CD8-positive, alpha-beta memory T cell (primary cell): ENCODE measurements at regions not wholly inside any gene's neighbourhood (a gene's known extent, or its start where the extent isn't known, plus 50 kb on each side); places are given as distances from the start of the nearest gene placed in this dataset.

Experiments used
- CTCF ChIA-PET: fragments of 350-600 bp; sonication (Branson Sonifier 250); formaldehyde crosslinking; loops from one replicate; lab custom pipeline; 2021; ENCODE audit warnings: antibody characterized with exemption; lab: Charles Lee
- POLR2A ChIA-PET: fragments of 350-600 bp; sonication (Branson Sonifier 250); formaldehyde crosslinking; loops from one replicate; lab custom pipeline; 2021; ENCODE audit warnings: antibody characterized with exemption; lab: Charles Lee
- DNase-seq, 5 donors: peaks; one replicate each; pipeline versions ENCODE4 v3.0.0 to v3.0.0-alpha.2; 2020 to 2022; ENCODE audit warnings: mixed read lengths in 1 of 5
- H3K27ac ChIP-seq: one replicate; pipeline ENCODE4 v1.7.0; 2013; ENCODE audit warnings: low read depth, mild to moderate bottlenecking, low read length, moderate library complexity
- H3K27me3 ChIP-seq: 2 replicates; pipeline ENCODE4 v1.7.0; 2013; ENCODE audit warnings: low read length, mild to moderate bottlenecking; ENCODE audit not compliant: insufficient read depth, poor library complexity, severe bottlenecking
- H3K36me3 ChIP-seq: 2 replicates; pipeline ENCODE4 v1.7.0; 2013; ENCODE audit warnings: mild to moderate bottlenecking, low read length, moderate library complexity; ENCODE audit not compliant: insufficient read depth
- H3K4me1 ChIP-seq: 2 replicates; pipeline ENCODE4 v1.7.0; 2013; ENCODE audit warnings: mild to moderate bottlenecking, low read length, moderate library complexity; ENCODE audit not compliant: insufficient read depth
- H3K4me3 ChIP-seq: 2 replicates; pipeline ENCODE4 v1.7.0; 2013; ENCODE audit warnings: mild to moderate bottlenecking, low read length
- H3K9me3 ChIP-seq: 2 replicates; pipeline ENCODE4 v1.7.0; 2013; ENCODE audit warnings: mild to moderate bottlenecking, low read length
- H3K27ac Mint-ChIP-seq, 8 donors: one replicate each; pipeline ENCODE4 v1.8.0; 2020 to 2021; ENCODE audit warnings: mixed read lengths in 8 of 8, mild to moderate bottlenecking in 6 of 8, inconsistent platforms in 3 of 8, moderate library complexity in 3 of 8
- H3K27me3 Mint-ChIP-seq, 2 donors: one replicate each; pipeline ENCODE4 v1.8.0; 2020 to 2021; ENCODE audit warnings: mixed read lengths in 2 of 2, mild to moderate bottlenecking in 1 of 2, moderate library complexity in 1 of 2
- H3K36me3 Mint-ChIP-seq, 3 donors: one replicate each; pipeline ENCODE4 v1.8.0; 2020 to 2021; ENCODE audit warnings: mixed read lengths in 3 of 3, inconsistent platforms in 1 of 3, mild to moderate bottlenecking in 1 of 3
- H3K4me1 Mint-ChIP-seq, 3 donors: one replicate each; pipeline ENCODE4 v1.8.0; 2020 to 2021; ENCODE audit warnings: mixed read lengths in 3 of 3, inconsistent platforms in 1 of 3, mild to moderate bottlenecking in 1 of 3
- H3K4me3 Mint-ChIP-seq, 7 donors: one replicate each; pipeline ENCODE4 v1.8.0; 2020 to 2021; ENCODE audit warnings: mixed read lengths in 7 of 7, mild to moderate bottlenecking in 6 of 7, moderate library complexity in 4 of 7, inconsistent platforms in 2 of 7
- H3K9me3 Mint-ChIP-seq, 5 donors: one replicate each; pipeline ENCODE4 v1.8.0; 2020 to 2022; ENCODE audit warnings: mixed read lengths in 5 of 5, mild to moderate bottlenecking in 3 of 5, moderate library complexity in 2 of 5, inconsistent platforms in 1 of 5

DNA sequence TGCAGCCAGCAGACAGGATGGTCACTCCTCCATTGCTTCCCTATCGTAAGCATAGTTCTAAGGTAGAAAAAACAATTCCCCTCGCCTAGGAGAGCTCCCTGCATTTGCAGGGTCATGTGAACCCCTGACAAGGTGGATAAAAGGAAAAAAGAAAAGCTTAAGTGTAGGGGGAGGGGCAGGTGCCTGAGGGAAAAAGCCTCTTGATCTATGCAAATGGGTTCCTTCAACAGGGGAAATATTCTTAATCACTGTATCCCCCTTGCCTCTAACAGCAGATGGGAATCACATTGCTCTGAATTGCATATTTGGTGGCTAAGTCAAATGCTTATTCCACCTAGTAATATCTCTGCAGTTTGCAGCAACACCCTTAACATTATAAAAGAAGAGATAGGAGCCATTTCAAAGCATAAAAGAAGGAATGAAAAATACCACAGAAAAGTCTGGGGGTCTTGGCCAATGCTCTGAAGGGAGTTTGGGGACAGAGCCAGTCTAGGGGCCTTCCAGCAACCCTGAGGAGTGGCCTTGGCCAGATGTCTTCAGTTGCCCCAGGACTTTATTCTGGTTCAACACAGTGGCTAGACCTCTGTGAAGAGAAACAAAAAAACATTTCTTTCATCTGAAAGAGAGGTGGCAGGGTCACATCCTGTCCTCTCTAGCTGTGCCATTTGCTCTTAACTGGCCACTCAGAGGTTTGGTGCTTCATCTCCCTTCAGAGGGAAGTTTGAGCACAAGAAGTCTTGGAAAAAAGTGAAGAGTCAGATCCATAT is 660.4 kb upstream of the GJE1 start:
- Histone ChIP-seq H3K36me3 (no peaks in the 10 kb centered on the region), H3K9me3 (no peaks in the 10 kb centered on the region), H3K4me1 (no peaks in the 10 kb centered on the region), H3K4me3 (no peak overlapping the region), H3K27ac (no peak overlapping the region), H3K27me3 (no peaks in the 10 kb centered on the region)
- POLR2A ChIA-PET: no interaction called here
- H3K4me1 Mint-ChIP-seq: peaks cover 2 to 8% (median 7%) of the 10 kb centered on the region in 3 donors
- no peak for DNase-seq
- H3K36me3 Mint-ChIP-seq: peaks cover 0 to 1% (median 0%) of the 10 kb centered on the region in 3 donors
- H3K27ac Mint-ChIP-seq: peak overlapping the region in 1 of 8 donors; percentile 50
- peaks cover 0 to 2% (median 0%) of the 10 kb centered on the region in 5 donors for H3K9me3 Mint-ChIP-seq
- CTCF ChIA-PET: interaction anchor here (1.0 kb wide), 1 partner anchor 11 kb away, joined by 3 read pairs; no protein-coding TSS in a partner anchor
- H3K27me3 Mint-ChIP-seq: no peaks in the 10 kb centered on the region
- no peak overlapping the region for H3K4me3 Mint-ChIP-seq

DNA sequence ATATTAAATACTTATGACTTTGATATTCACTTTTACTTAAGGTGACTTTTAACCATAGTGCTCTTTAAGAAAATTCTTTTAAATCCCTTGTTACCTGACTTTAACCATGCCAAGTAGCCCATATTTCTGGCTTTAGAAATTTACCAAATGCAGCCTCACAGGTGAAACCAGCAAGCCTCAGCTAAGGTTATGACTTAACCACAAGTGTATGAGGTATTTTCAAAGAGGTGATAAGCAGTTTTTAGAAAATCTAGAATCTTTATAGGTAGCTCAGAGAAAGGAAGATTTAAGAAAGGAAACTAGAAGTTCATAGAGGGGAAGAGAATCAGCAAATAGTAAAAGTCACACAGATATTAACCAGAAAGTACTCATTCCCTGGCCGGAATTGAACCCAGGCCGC is 661.9 kb upstream of the GJE1 start:
- H3K36me3 ChIP-seq: no peaks in the 10 kb centered on the region
- H3K27ac ChIP-seq: no peak overlapping the region
- ChIA-PET CTCF (no interaction called here), POLR2A (no interaction called here)
- Mint-ChIP-seq H3K27ac (no peak overlapping the region), H3K36me3 (peaks cover 0 to 1% (median 0%) of the 10 kb centered on the region in 3 donors), H3K4me1 (peaks cover 2 to 9% (median 8%) of the 10 kb centered on the region in 3 donors), H3K4me3 (no peak overlapping the region), H3K9me3 (peaks cover 0 to 2% (median 0%) of the 10 kb centered on the region in 5 donors), H3K27me3 (no peaks in the 10 kb centered on the region)
- no peaks in the 10 kb centered on the region for H3K4me1 ChIP-seq
- no peaks in the 10 kb centered on the region for H3K9me3 ChIP-seq
- DNase-seq: no peak
- no peak overlapping the region for H3K4me3 ChIP-seq
- H3K27me3 ChIP-seq: no peaks in the 10 kb centered on the region

DNA sequence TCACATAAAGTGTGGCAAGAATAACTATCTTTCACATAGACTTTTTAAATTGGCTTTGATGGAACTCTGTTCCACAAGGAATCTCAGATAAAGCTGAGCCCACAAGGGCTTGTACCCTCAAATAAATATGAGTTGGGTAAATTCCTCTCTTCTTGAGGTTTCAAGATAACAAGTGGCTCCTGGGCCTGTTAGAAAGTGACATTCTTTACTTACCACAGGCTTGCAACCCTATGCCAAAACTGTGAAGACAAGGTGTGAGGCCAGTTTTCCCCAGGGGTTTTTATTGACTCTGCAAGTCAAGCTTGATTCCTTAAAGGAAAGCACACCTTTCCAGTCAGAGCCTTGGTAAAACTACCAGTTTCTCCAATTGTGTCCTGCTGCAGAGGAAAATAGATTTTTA is 664.8 kb upstream of the GJE1 start:
- Mint-ChIP-seq H3K9me3 (peaks cover 0 to 2% (median 0%) of the 10 kb centered on the region in 5 donors), H3K4me1 (peaks cover 15 to 24% (median 23%) of the 10 kb centered on the region in 3 donors), H3K36me3 (no peaks in the 10 kb centered on the region), H3K27me3 (no peaks in the 10 kb centered on the region), H3K4me3 (no peak overlapping the region), H3K27ac (peak overlapping the region in 1 of 8 donors; percentile 19)
- H3K27me3 ChIP-seq: no peaks in the 10 kb centered on the region
- no peak overlapping the region for H3K4me3 ChIP-seq
- no peaks in the 10 kb centered on the region for H3K36me3 ChIP-seq
- ChIA-PET POLR2A (no interaction called here), CTCF (interaction anchor here (1.4 kb wide), 1 partner anchor 15 kb away, joined by 5 read pairs; no protein-coding TSS in a partner anchor)
- H3K27ac ChIP-seq: no peak overlapping the region
- no peak for DNase-seq
- no peaks in the 10 kb centered on the region for H3K9me3 ChIP-seq
- H3K4me1 ChIP-seq: peaks cover 5% of the 10 kb centered on the region

DNA sequence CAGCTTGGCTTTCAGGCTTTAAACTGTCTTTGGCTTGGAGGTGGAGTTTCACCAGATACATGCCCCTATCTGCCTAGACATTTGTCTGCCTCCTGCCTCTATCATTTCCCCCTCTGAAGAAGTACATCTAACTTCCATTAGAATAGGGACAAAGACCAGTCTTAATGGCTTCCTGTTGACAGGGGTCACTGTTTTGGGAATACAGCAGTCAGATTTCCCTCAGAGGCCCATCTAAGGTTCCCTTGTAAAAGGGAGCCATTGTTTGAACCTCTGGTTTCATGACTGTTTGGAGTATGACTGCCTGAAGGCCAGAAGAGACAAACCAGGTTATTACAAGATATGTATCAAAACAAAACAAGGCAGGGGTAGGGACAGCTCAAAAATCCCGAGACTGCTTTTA is 665.7 kb upstream of the GJE1 start:
- Histone ChIP-seq H3K9me3 (no peaks in the 10 kb centered on the region), H3K27me3 (no peaks in the 10 kb centered on the region), H3K36me3 (no peaks in the 10 kb centered on the region), H3K27ac (no peak overlapping the region), H3K4me3 (no peak overlapping the region), H3K4me1 (peaks cover 5% of the 10 kb centered on the region)
- no peak overlapping the region for H3K27ac Mint-ChIP-seq
- H3K27me3 Mint-ChIP-seq: no peaks in the 10 kb centered on the region
- no peak for DNase-seq
- CTCF ChIA-PET: interaction anchor here (1.4 kb wide), 1 partner anchor 16 kb away, joined by 5 read pairs; no protein-coding TSS in a partner anchor
- no peak overlapping the region for H3K4me3 Mint-ChIP-seq
- H3K36me3 Mint-ChIP-seq: no peaks in the 10 kb centered on the region
- peaks cover 0 to 2% (median 0%) of the 10 kb centered on the region in 5 donors for H3K9me3 Mint-ChIP-seq
- peaks cover 15 to 24% (median 20%) of the 10 kb centered on the region in 3 donors for H3K4me1 Mint-ChIP-seq
- POLR2A ChIA-PET: no interaction called here

DNA sequence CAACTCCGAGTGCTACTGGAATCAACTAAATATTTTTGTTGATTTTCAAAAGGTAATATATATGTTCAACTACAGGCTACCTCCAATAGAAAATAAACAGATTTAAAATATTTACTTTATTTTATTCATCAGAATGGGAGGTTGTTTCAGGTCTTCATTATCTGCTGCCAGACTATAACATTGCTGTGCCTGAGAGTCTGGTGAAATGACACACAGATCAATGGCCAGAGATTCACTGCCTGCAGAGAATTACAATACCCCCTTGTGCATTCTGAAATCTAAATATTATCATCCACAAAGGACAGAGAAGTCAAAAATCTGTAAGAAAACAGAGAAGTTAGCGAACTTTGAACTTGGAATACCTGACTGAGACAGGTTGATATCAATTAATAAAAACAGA is 667.8 kb upstream of the GJE1 start:
- H3K27me3 Mint-ChIP-seq: no peaks in the 10 kb centered on the region
- H3K9me3 Mint-ChIP-seq: no peaks in the 10 kb centered on the region
- H3K4me3 Mint-ChIP-seq: no peak overlapping the region
- POLR2A ChIA-PET: no interaction called here
- no peaks in the 10 kb centered on the region for H3K27me3 ChIP-seq
- H3K27ac Mint-ChIP-seq: no peak overlapping the region
- no peaks in the 10 kb centered on the region for H3K36me3 Mint-ChIP-seq
- no peaks in the 10 kb centered on the region for H3K9me3 ChIP-seq
- peaks cover 5% of the 10 kb centered on the region for H3K4me1 ChIP-seq
- H3K36me3 ChIP-seq: no peaks in the 10 kb centered on the region
- no peak for DNase-seq
- no peak overlapping the region for H3K4me3 ChIP-seq
- CTCF ChIA-PET: no interaction called here
- peaks cover 15 to 24% (median 20%) of the 10 kb centered on the region in 3 donors for H3K4me1 Mint-ChIP-seq
- no peak overlapping the region for H3K27ac ChIP-seq

DNA sequence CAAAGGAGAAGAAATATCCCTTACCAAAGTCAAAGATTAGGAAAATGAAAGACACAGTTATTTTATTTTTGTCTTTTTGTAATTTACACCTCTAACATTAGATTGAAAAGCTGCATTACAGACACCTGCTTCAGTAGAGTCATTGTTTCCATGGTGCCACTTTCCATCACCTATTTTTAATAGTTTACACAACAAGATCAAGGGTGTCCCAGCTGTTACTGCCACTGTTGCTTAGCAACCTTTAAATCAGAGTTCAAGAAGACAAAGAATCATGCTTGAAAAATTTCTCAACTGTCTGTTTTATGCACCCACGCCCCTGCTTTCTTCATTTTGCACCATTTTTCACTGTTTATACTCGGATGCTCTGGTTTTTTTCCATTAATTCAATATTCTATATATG is 668.2 kb upstream of the GJE1 start:
- DNase-seq: peak in 1 of 5 donors; percentile 29
- Histone ChIP-seq H3K27me3 (no peaks in the 10 kb centered on the region), H3K27ac (no peak overlapping the region), H3K9me3 (no peaks in the 10 kb centered on the region), H3K36me3 (no peaks in the 10 kb centered on the region), H3K4me3 (no peak overlapping the region), H3K4me1 (peaks cover 5% of the 10 kb centered on the region)
- Mint-ChIP-seq H3K4me3 (no peak overlapping the region), H3K9me3 (no peaks in the 10 kb centered on the region), H3K4me1 (peaks cover 15 to 24% (median 20%) of the 10 kb centered on the region in 3 donors), H3K27ac (peak overlapping the region in 2 of 8 donors; percentile 3 to 43), H3K27me3 (no peaks in the 10 kb centered on the region), H3K36me3 (no peaks in the 10 kb centered on the region)
- ChIA-PET POLR2A (no interaction called here), CTCF (no interaction called here)

DNA sequence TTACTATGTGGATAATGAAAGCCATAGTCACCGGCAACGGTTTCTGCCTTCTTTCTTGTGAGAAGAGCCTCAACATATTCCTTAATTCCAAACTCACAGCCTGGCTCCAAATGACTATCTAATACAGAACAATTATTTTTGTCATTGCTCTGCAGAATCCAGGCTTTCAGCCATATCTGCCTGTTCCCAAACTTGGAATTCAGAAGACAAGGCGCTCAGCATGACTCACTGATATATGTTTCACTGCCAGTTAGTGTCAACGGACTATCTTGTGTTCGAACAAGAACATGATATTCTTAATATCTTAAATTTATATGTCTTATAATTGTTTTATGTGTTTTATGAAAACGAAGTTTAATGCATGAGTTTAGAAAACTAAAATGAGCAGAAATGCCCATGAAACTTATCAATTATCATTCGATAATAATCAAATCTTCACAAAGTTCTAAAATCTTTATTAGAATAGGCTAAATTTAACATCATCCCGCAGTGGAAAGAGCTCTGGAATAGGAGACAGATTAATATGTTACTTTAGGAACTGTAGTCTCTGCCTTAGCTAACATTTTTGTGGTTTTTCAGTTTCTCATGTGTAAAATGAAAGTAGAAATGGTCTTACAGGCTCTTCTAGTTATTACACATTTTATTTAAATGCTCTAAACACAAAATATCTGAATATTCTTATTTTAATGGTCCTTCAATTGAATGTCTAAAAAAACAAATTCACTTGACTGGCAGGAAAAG is 669.3 kb upstream of the GJE1 start:
- Histone ChIP-seq H3K4me1 (peaks cover 5% of the 10 kb centered on the region), H3K27ac (no peak overlapping the region), H3K36me3 (no peaks in the 10 kb centered on the region), H3K4me3 (no peak overlapping the region), H3K9me3 (no peaks in the 10 kb centered on the region), H3K27me3 (no peaks in the 10 kb centered on the region)
- Mint-ChIP-seq H3K27me3 (no peaks in the 10 kb centered on the region), H3K27ac (peak overlapping the region in 1 of 8 donors; percentile 14), H3K36me3 (no peaks in the 10 kb centered on the region), H3K9me3 (no peaks in the 10 kb centered on the region), H3K4me3 (no peak overlapping the region), H3K4me1 (peaks cover 15 to 24% (median 20%) of the 10 kb centered on the region in 3 donors)
- DNase-seq: no peak
- ChIA-PET POLR2A (no interaction called here), CTCF (no interaction called here)
